ENCODE measurements at regions not wholly inside any gene's neighbourhood (a gene's known extent, or its start where the extent isn't known, plus 50 kb on each side); places are given as distances from the start of the nearest gene placed in this dataset.

GRCh38 chr16:54867302-54867832 is 63.3 kb upstream of the IRX5 start:
- TF ChIP-seq, protein P1, sequence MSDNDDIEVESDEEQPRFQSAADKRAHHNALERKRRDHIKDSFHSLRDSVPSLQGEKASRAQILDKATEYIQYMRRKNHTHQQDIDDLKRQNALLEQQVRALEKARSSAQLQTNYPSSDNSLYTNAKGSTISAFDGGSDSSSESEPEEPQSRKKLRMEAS (IDR thresholded peaks at IDR 0.05; ENCODE audit: low read depth, low read length): no peak
- TF ChIP-seq MYC (IDR thresholded peaks at IDR 0.05; ENCODE audit: low read depth, low read length) (no peak), POLR2A (IDR thresholded peaks at IDR 0.05; ENCODE audit: extremely low read depth, insufficient read length) (no peak)
- TF ChIP-seq, protein P2, sequence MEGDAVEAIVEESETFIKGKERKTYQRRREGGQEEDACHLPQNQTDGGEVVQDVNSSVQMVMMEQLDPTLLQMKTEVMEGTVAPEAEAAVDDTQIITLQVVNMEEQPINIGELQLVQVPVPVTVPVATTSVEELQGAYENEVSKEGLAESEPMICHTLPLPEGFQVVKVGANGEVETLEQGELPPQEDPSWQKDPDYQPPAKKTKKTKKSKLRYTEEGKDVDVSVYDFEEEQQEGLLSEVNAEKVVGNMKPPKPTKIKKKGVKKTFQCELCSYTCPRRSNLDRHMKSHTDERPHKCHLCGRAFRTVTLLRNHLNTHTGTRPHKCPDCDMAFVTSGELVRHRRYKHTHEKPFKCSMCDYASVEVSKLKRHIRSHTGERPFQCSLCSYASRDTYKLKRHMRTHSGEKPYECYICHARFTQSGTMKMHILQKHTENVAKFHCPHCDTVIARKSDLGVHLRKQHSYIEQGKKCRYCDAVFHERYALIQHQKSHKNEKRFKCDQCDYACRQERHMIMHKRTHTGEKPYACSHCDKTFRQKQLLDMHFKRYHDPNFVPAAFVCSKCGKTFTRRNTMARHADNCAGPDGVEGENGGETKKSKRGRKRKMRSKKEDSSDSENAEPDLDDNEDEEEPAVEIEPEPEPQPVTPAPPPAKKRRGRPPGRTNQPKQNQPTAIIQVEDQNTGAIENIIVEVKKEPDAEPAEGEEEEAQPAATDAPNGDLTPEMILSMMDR (IDR thresholded peaks at IDR 0.05; ENCODE audit: low read depth, low read length): no peak
- peak; percentile 16 for DNase-seq (ENCODE audit: low read depth)

GRCh38 chr16:54862529-54862928 is 68.1 kb upstream of the IRX5 start:
- TF ChIP-seq POLR2A (IDR thresholded peaks at IDR 0.05; ENCODE audit: extremely low read depth, insufficient read length): no peak
- TF ChIP-seq, protein P2 (IDR thresholded peaks at IDR 0.05; ENCODE audit: low read depth, low read length): no peak
- no peak for TF ChIP-seq MYC (IDR thresholded peaks at IDR 0.05; ENCODE audit: low read depth, low read length)
- TF ChIP-seq, protein P1 (IDR thresholded peaks at IDR 0.05; ENCODE audit: low read depth, low read length): no peak

More at GRCh38 chr16:54867302-54867832, 63.3 kb upstream of the IRX5 start:
- H3K4me3 ChIP-seq (ENCODE audit: low read depth, low read length): no peak overlapping the region

GRCh38 chr16:54856871-54857270 is 73.8 kb upstream of the IRX5 start:
- H3K4me3 ChIP-seq (ENCODE audit: low read depth, low read length): no peak overlapping the region
- TF ChIP-seq, protein P1 (IDR thresholded peaks at IDR 0.05; ENCODE audit: low read depth, low read length): no peak
- TF ChIP-seq MYC (IDR thresholded peaks at IDR 0.05; ENCODE audit: low read depth, low read length): no peak
- no peak for TF ChIP-seq POLR2A (IDR thresholded peaks at IDR 0.05; ENCODE audit: extremely low read depth, insufficient read length)
- TF ChIP-seq, protein P2 (IDR thresholded peaks at IDR 0.05; ENCODE audit: low read depth, low read length): no peak
- DNase-seq (ENCODE audit: low read depth): no peak

More at GRCh38 chr16:54862529-54862928, 68.1 kb upstream of the IRX5 start:
- no peak for DNase-seq (ENCODE audit: low read depth)
- no peak overlapping the region for H3K4me3 ChIP-seq (ENCODE audit: low read depth, low read length)

GRCh38 chr16:54847609-54848008 is 83.1 kb upstream of the IRX5 start:
- DNase-seq (ENCODE audit: low read depth): no peak
- TF ChIP-seq, protein P1 (IDR thresholded peaks at IDR 0.05; ENCODE audit: low read depth, low read length): no peak
- no peak for TF ChIP-seq POLR2A (IDR thresholded peaks at IDR 0.05; ENCODE audit: extremely low read depth, insufficient read length)
- no peak for TF ChIP-seq MYC (IDR thresholded peaks at IDR 0.05; ENCODE audit: low read depth, low read length)
- TF ChIP-seq, protein P2 (IDR thresholded peaks at IDR 0.05; ENCODE audit: low read depth, low read length): no peak
- no peak overlapping the region for H3K4me3 ChIP-seq (ENCODE audit: low read depth, low read length)

GRCh38 chr16:54847207-54847606 is 83.5 kb upstream of the IRX5 start:
- DNase-seq (ENCODE audit: low read depth): no peak
- no peak overlapping the region for H3K4me3 ChIP-seq (ENCODE audit: low read depth, low read length)
- TF ChIP-seq, protein P1 (IDR thresholded peaks at IDR 0.05; ENCODE audit: low read depth, low read length): no peak
- TF ChIP-seq MYC (IDR thresholded peaks at IDR 0.05; ENCODE audit: low read depth, low read length) (no peak), POLR2A (IDR thresholded peaks at IDR 0.05; ENCODE audit: extremely low read depth, insufficient read length) (no peak)
- TF ChIP-seq, protein P2 (IDR thresholded peaks at IDR 0.05; ENCODE audit: low read depth, low read length): no peak
